Trophoblast cell (in vitro differentiated cells and primary cell): ENCODE measurements at regions not wholly inside any gene's neighbourhood (a gene's known extent, or its start where the extent isn't known, plus 50 kb on each side); places are given as distances from the start of the nearest gene placed in this dataset.

Source experiments
- DNase-seq, 2 donors: peaks; one replicate each; pipeline ENCODE4 v3.0.0-alpha.2; 2016
- H2AFZ ChIP-seq: 2 replicates; pipeline ENCODE4 v1.6.1; 2013; ENCODE audit warnings: low read length, moderate library complexity, mild to moderate bottlenecking; ENCODE audit not compliant: insufficient read depth, poor library complexity
- H2AK5ac ChIP-seq: 2 replicates; pipeline ENCODE4 v1.6.1; 2013; ENCODE audit warnings: mild to moderate bottlenecking, low read length
- H2BK120ac ChIP-seq: 2 replicates; pipeline ENCODE4 v1.6.1; 2013; ENCODE audit warnings: low read length, mild to moderate bottlenecking, moderate library complexity; ENCODE audit not compliant: insufficient read depth, poor library complexity
- H2BK12ac ChIP-seq: 2 replicates; pipeline ENCODE4 v1.6.1; 2013; ENCODE audit warnings: mild to moderate bottlenecking, low read length, moderate library complexity
- H2BK5ac ChIP-seq: 2 replicates; pipeline ENCODE4 v1.6.1; 2013; ENCODE audit warnings: low read length, low read depth, moderate library complexity, mild to moderate bottlenecking; ENCODE audit not compliant: poor library complexity
- H3K14ac ChIP-seq: 2 replicates; pipeline ENCODE4 v1.6.1; 2013; ENCODE audit warnings: mild to moderate bottlenecking, low read length
- H3K18ac ChIP-seq: 2 replicates; pipeline ENCODE4 v1.6.1; 2013; ENCODE audit warnings: mild to moderate bottlenecking, low read length
- H3K23ac ChIP-seq: 2 replicates; pipeline ENCODE4 v1.6.1; 2013; ENCODE audit warnings: low read length
- H3K27ac ChIP-seq: 2 replicates; pipeline ENCODE4 v1.5.1; 2013; ENCODE audit warnings: low read depth, mild to moderate bottlenecking, inconsistent platforms, low read length, moderate library complexity
- H3K27me3 ChIP-seq: 2 replicates; pipeline ENCODE4 v1.6.1; 2013; ENCODE audit warnings: inconsistent platforms, mild to moderate bottlenecking, low read length, moderate library complexity; ENCODE audit not compliant: insufficient read depth
- H3K36me3 ChIP-seq, 2 experiments: 1 replicate in 1 of 2; 2 replicates in 1 of 2; pipeline ENCODE4 v1.6.1; 2013; ENCODE audit warnings: low read length in 2 of 2, mild to moderate bottlenecking in 2 of 2, moderate library complexity in 1 of 2; ENCODE audit not compliant: insufficient read depth in 2 of 2, control insufficient read depth in 1 of 2
- H3K4ac ChIP-seq: 2 replicates; pipeline ENCODE4 v1.6.1; 2013; ENCODE audit warnings: low read depth, mild to moderate bottlenecking, low read length, moderate library complexity
- H3K4me1 ChIP-seq, 2 experiments: 1 replicate in 1 of 2; 2 replicates in 1 of 2; pipeline ENCODE4 v1.6.1; 2013; ENCODE audit warnings: low read length in 2 of 2, mild to moderate bottlenecking in 2 of 2, moderate library complexity in 1 of 2; ENCODE audit not compliant: insufficient read depth in 2 of 2, control insufficient read depth in 1 of 2
- H3K4me2 ChIP-seq: 2 replicates; pipeline ENCODE4 v1.6.1; 2013; ENCODE audit warnings: inconsistent platforms, mild to moderate bottlenecking, low read length, moderate library complexity
- H3K4me3 ChIP-seq: 2 replicates; pipeline ENCODE4 v1.5.1; 2013; ENCODE audit warnings: mild to moderate bottlenecking, low read depth, low read length, inconsistent platforms
- H3K79me1 ChIP-seq: one replicate; pipeline ENCODE4 v1.6.1; 2013; ENCODE audit warnings: low read length
- H3K79me2 ChIP-seq: 2 replicates; pipeline ENCODE4 v1.6.1; 2013; ENCODE audit warnings: low read length, mild to moderate bottlenecking; ENCODE audit not compliant: control insufficient read depth, insufficient read depth, poor library complexity
- H3K9ac ChIP-seq: 2 replicates; pipeline ENCODE4 v1.6.1; 2013; ENCODE audit warnings: mild to moderate bottlenecking, low read length
- H3K9me3 ChIP-seq: 2 replicates; pipeline ENCODE4 v1.6.1; 2013; ENCODE audit warnings: low read depth, mild to moderate bottlenecking, control low read depth, inconsistent platforms, low read length; ENCODE audit not compliant: insufficient read depth
- H4K12ac ChIP-seq: 2 replicates; pipeline ENCODE4 v1.6.1; 2013; ENCODE audit warnings: low read depth, mild to moderate bottlenecking, low read length, moderate library complexity
- H4K8ac ChIP-seq: 2 replicates; pipeline ENCODE4 v1.6.1; 2013; ENCODE audit warnings: low read depth, mild to moderate bottlenecking, low read length, moderate library complexity
- H4K91ac ChIP-seq: one replicate; pipeline ENCODE4 v1.6.1; 2013; ENCODE audit warnings: low read depth, mild to moderate bottlenecking, low read length, moderate library complexity
- WGBS: extraction: QIAGEN DNeasy Blood & Tissue Kit; methylation state at CpG from one replicate; pipeline ENCODE4 v1.1.7; 2013; ENCODE audit warnings: missing lambda C conversion rate; ENCODE audit not compliant: insufficient read length, insufficient coverage; ENCODE audit errors: extremely low coverage; 5-methylcytosine and 5-hydroxymethylcytosine counted together

- DNase-seq: no peak
- no peaks in the 10 kb centered on the region for H3K36me3 ChIP-seq
- H3K18ac ChIP-seq: no peak overlapping the region
- H3K4ac ChIP-seq: no peak overlapping the region
- H3K4me2 ChIP-seq: no peak overlapping the region
- H3K4me1 ChIP-seq: peaks cover 0 to 2% of the 10 kb centered on the region in 2 experiments
- no peak overlapping the region for H3K9ac ChIP-seq
- no peak overlapping the region for H2BK5ac ChIP-seq
- no peak overlapping the region for H2BK120ac ChIP-seq
- no peak overlapping the region for H3K27ac ChIP-seq
- no peak overlapping the region for H3K14ac ChIP-seq
- no peaks in the 10 kb centered on the region for H3K27me3 ChIP-seq
- no peak overlapping the region for H4K12ac ChIP-seq
- H4K91ac ChIP-seq: no peak overlapping the region
- no peak overlapping the region for H2AK5ac ChIP-seq
- H2AFZ ChIP-seq: no peak overlapping the region
- H3K79me2 ChIP-seq: no peaks in the 10 kb centered on the region
- H3K23ac ChIP-seq: no peak overlapping the region
- no peak overlapping the region for H4K8ac ChIP-seq
- H3K4me3 ChIP-seq: no peak overlapping the region
- no CpG with 5 or more reads among the region's 1 CpG for WGBS
- H2BK12ac ChIP-seq: no peak overlapping the region
- H3K9me3 ChIP-seq: no peaks in the 10 kb centered on the region
- H3K79me1 ChIP-seq: no peaks in the 10 kb centered on the region
Measured at GRCh38 chr3:168926426-168926825, 737.1 kb downstream of the MECOM start.

GRCh38 chr3:168925568-168925967, 737.9 kb downstream of the MECOM start:
- Histone ChIP-seq H3K4ac (no peak overlapping the region), H4K8ac (no peak overlapping the region)

DNA sequence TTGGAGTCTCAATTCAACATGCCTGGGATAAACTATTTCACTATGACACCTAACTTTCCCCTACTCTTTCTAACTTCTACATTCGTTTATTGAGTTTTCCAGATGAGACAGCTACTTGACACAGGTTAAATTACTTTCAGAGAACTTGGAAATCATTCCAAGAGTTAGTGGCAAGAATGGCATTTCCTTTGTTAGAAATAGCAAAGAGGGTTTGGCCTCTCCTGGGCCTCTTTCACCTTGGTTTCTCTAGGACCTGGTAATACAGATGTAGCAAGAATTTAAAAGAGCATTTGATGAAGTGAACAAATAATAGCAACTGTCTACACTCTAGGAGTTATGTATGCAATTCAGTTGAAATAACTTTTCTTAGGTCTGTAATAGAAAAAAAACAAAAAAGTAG, 748.9 kb downstream of the MECOM start:
- H3K23ac ChIP-seq: no peak overlapping the region
- H4K8ac ChIP-seq: no peak overlapping the region
- no peak overlapping the region for H4K91ac ChIP-seq
- no peak overlapping the region for H2BK120ac ChIP-seq
- no peaks in the 10 kb centered on the region for H3K79me2 ChIP-seq
- H3K4me3 ChIP-seq: no peak overlapping the region
- no peak overlapping the region for H2AFZ ChIP-seq
- no peak overlapping the region for H3K4ac ChIP-seq
- DNase-seq: no peak
- WGBS: no CpG with 5 or more reads among the region's 1 CpG
- H4K12ac ChIP-seq: no peak overlapping the region
- H3K36me3 ChIP-seq: no peaks in the 10 kb centered on the region
- H2BK12ac ChIP-seq: no peak overlapping the region
- no peak overlapping the region for H3K27ac ChIP-seq
- no peak overlapping the region for H3K9ac ChIP-seq
- H2AK5ac ChIP-seq: no peak overlapping the region
- H3K79me1 ChIP-seq: no peaks in the 10 kb centered on the region
- H3K4me2 ChIP-seq: no peak overlapping the region
- no peaks in the 10 kb centered on the region for H3K9me3 ChIP-seq
- no peak overlapping the region for H3K14ac ChIP-seq
- no peaks in the 10 kb centered on the region for H3K27me3 ChIP-seq
- H3K4me1 ChIP-seq: no peaks in the 10 kb centered on the region
- no peak overlapping the region for H2BK5ac ChIP-seq
- H3K18ac ChIP-seq: no peak overlapping the region

More at GRCh38 chr3:168925568-168925967, 737.9 kb downstream of the MECOM start:
- Histone ChIP-seq H3K36me3 (no peaks in the 10 kb centered on the region), H2AK5ac (no peak overlapping the region), H3K27me3 (no peaks in the 10 kb centered on the region), H3K79me1 (no peaks in the 10 kb centered on the region), H2AFZ (no peak overlapping the region), H2BK12ac (no peak overlapping the region), H4K12ac (no peak overlapping the region), H3K9me3 (no peaks in the 10 kb centered on the region), H3K18ac (no peak overlapping the region), H3K27ac (no peak overlapping the region), H3K4me2 (no peak overlapping the region), H2BK120ac (no peak overlapping the region), H3K14ac (no peak overlapping the region), H3K9ac (no peak overlapping the region), H3K23ac (no peak overlapping the region), H2BK5ac (no peak overlapping the region), H3K4me3 (no peak overlapping the region), H3K79me2 (no peaks in the 10 kb centered on the region), H3K4me1 (peaks cover 0 to 2% of the 10 kb centered on the region in 2 experiments), H4K91ac (no peak overlapping the region)
- DNase-seq: no peak
- no CpG with 5 or more reads among the region's 1 CpG for WGBS

DNA sequence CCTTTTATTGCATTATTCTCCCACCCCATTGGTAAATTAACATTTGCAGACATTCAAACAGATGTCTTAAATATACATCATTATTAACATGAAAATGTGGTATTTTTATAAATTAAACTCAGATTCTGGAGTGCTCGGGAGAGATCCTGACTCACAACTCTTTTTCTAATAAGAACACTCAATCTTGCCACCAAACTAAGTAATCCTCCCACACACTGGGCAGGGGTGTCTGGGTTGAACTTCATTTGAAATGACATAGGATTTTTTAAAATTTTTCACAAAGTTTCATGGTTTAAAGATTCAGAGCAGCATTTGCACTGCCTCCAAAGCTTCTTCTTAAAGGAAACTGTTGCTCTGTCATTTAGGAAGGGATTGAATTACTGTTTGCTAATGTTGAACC, 754.3 kb downstream of the MECOM start:
- Histone ChIP-seq H2AFZ (no peak overlapping the region), H3K27me3 (no peaks in the 10 kb centered on the region), H4K12ac (no peak overlapping the region), H3K4me2 (no peak overlapping the region), H2AK5ac (no peak overlapping the region), H3K18ac (no peak overlapping the region), H3K23ac (no peak overlapping the region), H3K14ac (no peak overlapping the region), H3K4me1 (no peaks in the 10 kb centered on the region), H2BK120ac (no peak overlapping the region), H3K27ac (no peak overlapping the region), H4K8ac (no peak overlapping the region), H3K79me2 (no peaks in the 10 kb centered on the region), H3K36me3 (no peaks in the 10 kb centered on the region), H2BK5ac (no peak overlapping the region), H3K79me1 (no peaks in the 10 kb centered on the region), H4K91ac (no peak overlapping the region), H3K9ac (no peak overlapping the region), H3K4ac (no peak overlapping the region), H2BK12ac (no peak overlapping the region), H3K4me3 (no peak overlapping the region), H3K9me3 (no peaks in the 10 kb centered on the region)
- WGBS: no CpG with 5 or more reads among the region's 1 CpG
- DNase-seq: no peak
